Endodermal cell (in vitro differentiated cells): ENCODE measurements at regions not wholly inside any gene's neighbourhood (a gene's known extent, or its start where the extent isn't known, plus 50 kb on each side); places are given as distances from the start of the nearest gene placed in this dataset.
A peak's percentile ranks its signal among the peaks of the same experiment; 100 is the strongest.

Experiments used
- DNase-seq: peaks from one replicate; pipeline ENCODE4 v3.0.0-alpha.2; 2017
- H3K27ac ChIP-seq: 2 replicates; pipeline ENCODE4 v1.5.1; 2013; ENCODE audit warnings: mild to moderate bottlenecking, low read depth, low read length, moderate library complexity
- H3K27me3 ChIP-seq: 2 replicates; pipeline ENCODE4 v1.6.1; 2013; ENCODE audit warnings: mild to moderate bottlenecking, low read length, moderate library complexity; ENCODE audit not compliant: insufficient read depth, control insufficient read depth, poor library complexity, severe bottlenecking
- H3K36me3 ChIP-seq: 2 replicates; pipeline ENCODE4 v1.7.0; 2013; ENCODE audit warnings: mild to moderate bottlenecking, low read length, moderate library complexity; ENCODE audit not compliant: control insufficient read depth, insufficient read depth
- H3K4me1 ChIP-seq: one replicate; pipeline ENCODE4 v1.7.0; 2013; ENCODE audit warnings: low read length; ENCODE audit not compliant: control insufficient read depth, insufficient read depth
- H3K4me3 ChIP-seq: 2 replicates; pipeline ENCODE4 v1.5.1; 2013; ENCODE audit warnings: mild to moderate bottlenecking, low read length, moderate library complexity
- H3K9ac ChIP-seq: 2 replicates; pipeline ENCODE4 v1.6.1; 2013; ENCODE audit warnings: mild to moderate bottlenecking, low read length, moderate library complexity; ENCODE audit not compliant: poor library complexity, severe bottlenecking; ENCODE audit errors: extremely low read depth
- H3K9me3 ChIP-seq: 2 replicates; pipeline ENCODE4 v1.6.1; 2013; ENCODE audit warnings: mild to moderate bottlenecking, low read length, moderate library complexity; ENCODE audit not compliant: control insufficient read depth
- H3K27ac Mint-ChIP-seq: 2 replicates; pipeline ENCODE4 v1.8.0; 2020; ENCODE audit warnings: mixed read lengths
- H3K27me3 Mint-ChIP-seq: 2 replicates; pipeline ENCODE4 v1.8.0; 2021; ENCODE audit warnings: mild to moderate bottlenecking, mixed read lengths; ENCODE audit not compliant: insufficient read depth
- H3K36me3 Mint-ChIP-seq: 2 replicates; pipeline ENCODE4 v1.8.0; 2020; ENCODE audit warnings: low read depth, mixed read lengths
- H3K4me1 Mint-ChIP-seq: 2 replicates; pipeline ENCODE4 v1.8.0; 2020; ENCODE audit warnings: mixed read lengths
- H3K4me3 Mint-ChIP-seq: 2 replicates; pipeline ENCODE4 v1.8.0; 2020; ENCODE audit warnings: mild to moderate bottlenecking, moderate library complexity, mixed read lengths
- H3K9me3 Mint-ChIP-seq: 2 replicates; pipeline ENCODE4 v1.8.0; 2020; ENCODE audit warnings: mild to moderate bottlenecking, mixed read lengths
- CTCF ChIP-seq: fragments of 200-600 bp; sonication (generic); conservative IDR thresholded peaks from 2 replicates; pipeline ENCODE4 v1.5.0; 2021; ENCODE audit warnings: antibody characterized with exemption, mild to moderate bottlenecking
- WGBS, 2 experiments: methylation state at CpG; one replicate each; pipeline versions ENCODE4 v1.1.5 to v1.1.7; 2013; ENCODE audit warnings: missing lambda C conversion rate in 2 of 2, mixed read lengths in 1 of 2; ENCODE audit not compliant: insufficient coverage in 1 of 2, insufficient read length in 1 of 2; 5-methylcytosine and 5-hydroxymethylcytosine counted together

- Mint-ChIP-seq H3K4me3 (no peak overlapping the region), H3K36me3 (peaks cover 3% of the 10 kb centered on the region), H3K9me3 (peaks cover 8% of the 10 kb centered on the region), H3K27me3 (peaks cover 3% of the 10 kb centered on the region), H3K27ac (no peak overlapping the region), H3K4me1 (peaks cover 11% of the 10 kb centered on the region)
- DNase-seq, result no peak
- no peaks in the 10 kb centered on the region for H3K4me1 ChIP-seq
- H3K27me3 ChIP-seq, result no peaks in the 10 kb centered on the region
- no peaks in the 10 kb centered on the region for H3K36me3 ChIP-seq
- WGBS, 2 experiments, result 77 to 94% methylated on average over 2 of the region's 2 CpGs
- H3K27ac ChIP-seq, result no peak overlapping the region
- TF ChIP-seq CTCF, result no peak
- no peak overlapping the region for H3K4me3 ChIP-seq
- no peak overlapping the region for H3K9ac ChIP-seq
- H3K9me3 ChIP-seq, result no peaks in the 10 kb centered on the region
Measured at GRCh38 chr6:22875845-22876244, 306.5 kb downstream of the HDGFL1 start.

GRCh38 chr6:22878324-22878701 is 308.9 kb downstream of the HDGFL1 start:
- Mint-ChIP-seq H3K27ac (peak overlapping the region; percentile 54), H3K4me3 (no peak overlapping the region), H3K9me3 (peaks cover 8% of the 10 kb centered on the region), H3K27me3 (no peaks in the 10 kb centered on the region), H3K36me3 (peaks cover 3% of the 10 kb centered on the region), H3K4me1 (peaks cover 17% of the 10 kb centered on the region)
- no peak overlapping the region for H3K9ac ChIP-seq
- H3K4me3 ChIP-seq, result no peak overlapping the region
- no peak for TF ChIP-seq CTCF
- no peaks in the 10 kb centered on the region for H3K4me1 ChIP-seq
- no peaks in the 10 kb centered on the region for H3K36me3 ChIP-seq
- DNase-seq, result no peak
- H3K27ac ChIP-seq, result peak overlapping the region; percentile 90
- no peaks in the 10 kb centered on the region for H3K9me3 ChIP-seq
- H3K27me3 ChIP-seq, result no peaks in the 10 kb centered on the region
- 35% methylated on average over 2 of the region's 3 CpGs; no CpG with 5 or more reads in 1 of the 2 experiments for WGBS, 2 experiments

- H3K4me1 Mint-ChIP-seq, result peaks cover 13% of the 10 kb centered on the region
- Histone ChIP-seq H3K27ac (no peak overlapping the region), H3K9ac (no peak overlapping the region), H3K4me3 (no peak overlapping the region), H3K36me3 (no peaks in the 10 kb centered on the region), H3K9me3 (no peaks in the 10 kb centered on the region), H3K4me1 (no peaks in the 10 kb centered on the region), H3K27me3 (no peaks in the 10 kb centered on the region)
- no peak for DNase-seq
- WGBS, 2 experiments, result 89% methylated on average over 1 of the region's 1 CpG; no CpG with 5 or more reads in 1 of the 2 experiments
- peaks cover 8% of the 10 kb centered on the region for H3K9me3 Mint-ChIP-seq
- H3K36me3 Mint-ChIP-seq, result peaks cover 3% of the 10 kb centered on the region
- H3K4me3 Mint-ChIP-seq, result no peak overlapping the region
- H3K27ac Mint-ChIP-seq, result no peak overlapping the region
- H3K27me3 Mint-ChIP-seq, result no peaks in the 10 kb centered on the region
- TF ChIP-seq CTCF, result no peak
Measured at GRCh38 chr6:22878706-22879105, 309.3 kb downstream of the HDGFL1 start.
